Stomach (tissue), 4 donors: ENCODE measurements at regions not wholly inside any gene's neighbourhood (a gene's known extent, or its start where the extent isn't known, plus 50 kb on each side); places are given as distances from the start of the nearest gene placed in this dataset.

ENCODE experiments used
- EP300 ChIP-seq: sonication (generic); formaldehyde crosslinking; IDR thresholded peaks from one replicate; pipeline ENCODE4 v1.6.1; 2017; ENCODE audit warnings: antibody characterized with exemption
- POLR2A ChIP-seq, 4 donors: fragments of 450-650 bp; IDR thresholded peaks; one replicate each; pipeline ENCODE4 v1.6.1; 2016; ENCODE audit warnings: antibody characterized with exemption in 4 of 4, control low read depth in 2 of 4, mild to moderate bottlenecking in 1 of 4, moderate library complexity in 1 of 4
- POLR2AphosphoS5 ChIP-seq, 3 donors: sonication (generic); formaldehyde crosslinking; IDR thresholded peaks; one replicate each; pipeline ENCODE4 v1.6.1; 2016; ENCODE audit warnings: antibody characterized with exemption in 3 of 3
- TF ChIP-seq, protein P1 (sequence below), 7 experiments: fragments of 450-650 bp in 4 of 7; fragments of 200-600 bp in 3 of 7; sonication (generic) in 3 of 7; IDR thresholded peaks; one replicate each; pipeline ENCODE4 v1.5.1; 2016 to 2019; ENCODE audit warnings: antibody characterized with exemption in 7 of 7, control low read depth in 2 of 7, mild to moderate bottlenecking in 1 of 7

DNA sequence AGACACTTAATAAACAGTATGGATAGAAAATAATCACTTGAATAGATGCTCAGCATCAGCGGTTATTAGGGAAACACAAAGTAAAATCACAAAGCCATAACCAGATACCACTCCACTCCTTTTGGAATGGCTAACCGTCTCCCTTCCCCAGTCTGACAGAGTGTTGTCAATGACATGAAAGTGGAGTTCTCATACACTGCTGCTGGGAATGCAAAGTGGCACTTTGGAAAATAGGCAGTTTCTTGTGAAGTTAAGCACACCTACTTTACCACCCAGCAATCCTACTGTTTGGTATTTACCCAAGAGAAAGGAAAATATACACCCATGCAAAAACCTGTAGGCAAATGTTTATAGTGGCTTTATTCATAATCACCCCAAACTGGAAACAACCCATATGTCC lies 81.0 kb upstream of the KLHL25 start:
- no peak for TF ChIP-seq POLR2AphosphoS5 (IDR thresholded peaks at IDR 0.05)
- TF ChIP-seq, protein P1, sequence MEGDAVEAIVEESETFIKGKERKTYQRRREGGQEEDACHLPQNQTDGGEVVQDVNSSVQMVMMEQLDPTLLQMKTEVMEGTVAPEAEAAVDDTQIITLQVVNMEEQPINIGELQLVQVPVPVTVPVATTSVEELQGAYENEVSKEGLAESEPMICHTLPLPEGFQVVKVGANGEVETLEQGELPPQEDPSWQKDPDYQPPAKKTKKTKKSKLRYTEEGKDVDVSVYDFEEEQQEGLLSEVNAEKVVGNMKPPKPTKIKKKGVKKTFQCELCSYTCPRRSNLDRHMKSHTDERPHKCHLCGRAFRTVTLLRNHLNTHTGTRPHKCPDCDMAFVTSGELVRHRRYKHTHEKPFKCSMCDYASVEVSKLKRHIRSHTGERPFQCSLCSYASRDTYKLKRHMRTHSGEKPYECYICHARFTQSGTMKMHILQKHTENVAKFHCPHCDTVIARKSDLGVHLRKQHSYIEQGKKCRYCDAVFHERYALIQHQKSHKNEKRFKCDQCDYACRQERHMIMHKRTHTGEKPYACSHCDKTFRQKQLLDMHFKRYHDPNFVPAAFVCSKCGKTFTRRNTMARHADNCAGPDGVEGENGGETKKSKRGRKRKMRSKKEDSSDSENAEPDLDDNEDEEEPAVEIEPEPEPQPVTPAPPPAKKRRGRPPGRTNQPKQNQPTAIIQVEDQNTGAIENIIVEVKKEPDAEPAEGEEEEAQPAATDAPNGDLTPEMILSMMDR (IDR thresholded peaks at IDR 0.05) = no peak
- TF ChIP-seq POLR2A (IDR thresholded peaks at IDR 0.05) = no peak
- TF ChIP-seq EP300 = no peak
